ENCODE measurements at regions not wholly inside any gene's neighbourhood (a gene's known extent, or its start where the extent isn't known, plus 50 kb on each side); places are given as distances from the start of the nearest gene placed in this dataset.

- Histone ChIP-seq H3K27me3 (ENCODE audit: control insufficient read depth, insufficient read depth, low read length) (no peaks in the 10 kb centered on the region), H3K4me1 (ENCODE audit: control insufficient read depth, insufficient read depth, low read length) (no peaks in the 10 kb centered on the region), H3K36me3 (ENCODE audit: control insufficient read depth, insufficient read depth, low read length) (no peaks in the 10 kb centered on the region), H3K4me3 (ENCODE audit: low read length) (no peak overlapping the region), H3K9ac (ENCODE audit: low read length) (no peak overlapping the region), H3K27ac (ENCODE audit: low read depth, low read length) (no peak overlapping the region)
These were observed 117.1 kb upstream of the PARD3 start for GRCh38 chr10:34932235-34932634.

- no peaks in the 10 kb centered on the region for H3K4me1 ChIP-seq (ENCODE audit: control insufficient read depth, insufficient read depth, low read length)
- no peak overlapping the region for H3K9ac ChIP-seq (ENCODE audit: low read length)
- H3K27me3 ChIP-seq (ENCODE audit: control insufficient read depth, insufficient read depth, low read length): no peaks in the 10 kb centered on the region
- H3K4me3 ChIP-seq (ENCODE audit: low read length): no peak overlapping the region
- H3K36me3 ChIP-seq (ENCODE audit: control insufficient read depth, insufficient read depth, low read length): no peaks in the 10 kb centered on the region
- no peak overlapping the region for H3K27ac ChIP-seq (ENCODE audit: low read depth, low read length)
These were observed 116.1 kb upstream of the PARD3 start for GRCh38 chr10:34931216-34931615.

GRCh38 chr10:34922138-34922537, 107.0 kb upstream of the PARD3 start:
- Histone ChIP-seq H3K27ac (ENCODE audit: low read depth, low read length) (no peak overlapping the region), H3K36me3 (ENCODE audit: control insufficient read depth, insufficient read depth, low read length) (no peaks in the 10 kb centered on the region), H3K27me3 (ENCODE audit: control insufficient read depth, insufficient read depth, low read length) (no peaks in the 10 kb centered on the region), H3K4me3 (ENCODE audit: low read length) (no peak overlapping the region), H3K9ac (ENCODE audit: low read length) (no peak overlapping the region), H3K4me1 (ENCODE audit: control insufficient read depth, insufficient read depth, low read length) (no peaks in the 10 kb centered on the region)

- H3K27me3 ChIP-seq (ENCODE audit: control insufficient read depth, insufficient read depth, low read length): no peaks in the 10 kb centered on the region
- H3K9ac ChIP-seq (ENCODE audit: low read length): no peak overlapping the region
- H3K4me1 ChIP-seq (ENCODE audit: control insufficient read depth, insufficient read depth, low read length): no peaks in the 10 kb centered on the region
- H3K4me3 ChIP-seq (ENCODE audit: low read length): no peak overlapping the region
- H3K36me3 ChIP-seq (ENCODE audit: control insufficient read depth, insufficient read depth, low read length): no peaks in the 10 kb centered on the region
- H3K27ac ChIP-seq (ENCODE audit: low read depth, low read length): no peak overlapping the region
These were observed 105.5 kb upstream of the PARD3 start for GRCh38 chr10:34920578-34920977.

- Histone ChIP-seq H3K27ac (ENCODE audit: low read depth, low read length) (no peak overlapping the region), H3K4me1 (ENCODE audit: control insufficient read depth, insufficient read depth, low read length) (no peaks in the 10 kb centered on the region), H3K27me3 (ENCODE audit: control insufficient read depth, insufficient read depth, low read length) (no peaks in the 10 kb centered on the region), H3K9ac (ENCODE audit: low read length) (no peak overlapping the region), H3K4me3 (ENCODE audit: low read length) (no peak overlapping the region), H3K36me3 (ENCODE audit: control insufficient read depth, insufficient read depth, low read length) (no peaks in the 10 kb centered on the region)
These were observed 103.8 kb upstream of the PARD3 start for GRCh38 chr10:34918776-34919315.

GRCh38 chr10:34918060-34918775, 103.1 kb upstream of the PARD3 start:
- Histone ChIP-seq H3K4me1 (ENCODE audit: control insufficient read depth, insufficient read depth, low read length) (no peaks in the 10 kb centered on the region), H3K4me3 (ENCODE audit: low read length) (no peak overlapping the region), H3K27me3 (ENCODE audit: control insufficient read depth, insufficient read depth, low read length) (no peaks in the 10 kb centered on the region)

GRCh38 chr10:34916314-34916713, 101.2 kb upstream of the PARD3 start:
- Histone ChIP-seq H3K36me3 (ENCODE audit: control insufficient read depth, insufficient read depth, low read length) (no peaks in the 10 kb centered on the region), H3K4me3 (ENCODE audit: low read length) (no peak overlapping the region), H3K27me3 (ENCODE audit: control insufficient read depth, insufficient read depth, low read length) (no peaks in the 10 kb centered on the region), H3K4me1 (ENCODE audit: control insufficient read depth, insufficient read depth, low read length) (no peaks in the 10 kb centered on the region), H3K9ac (ENCODE audit: low read length) (no peak overlapping the region), H3K27ac (ENCODE audit: low read depth, low read length) (no peak overlapping the region)

More at GRCh38 chr10:34918060-34918775, 103.1 kb upstream of the PARD3 start:
- Histone ChIP-seq H3K36me3 (ENCODE audit: control insufficient read depth, insufficient read depth, low read length) (no peaks in the 10 kb centered on the region), H3K27ac (ENCODE audit: low read depth, low read length) (no peak overlapping the region), H3K9ac (ENCODE audit: low read length) (no peak overlapping the region)

- Histone ChIP-seq H3K36me3 (ENCODE audit: control insufficient read depth, insufficient read depth, low read length) (no peaks in the 10 kb centered on the region), H3K27ac (ENCODE audit: low read depth, low read length) (no peak overlapping the region), H3K4me3 (ENCODE audit: low read length) (no peak overlapping the region), H3K27me3 (ENCODE audit: control insufficient read depth, insufficient read depth, low read length) (no peaks in the 10 kb centered on the region), H3K9ac (ENCODE audit: low read length) (no peak overlapping the region), H3K4me1 (ENCODE audit: control insufficient read depth, insufficient read depth, low read length) (no peaks in the 10 kb centered on the region)
These were observed 97.7 kb upstream of the PARD3 start for GRCh38 chr10:34912771-34913170.

GRCh38 chr10:34911661-34912205, 96.6 kb upstream of the PARD3 start:
- no peaks in the 10 kb centered on the region for H3K27me3 ChIP-seq (ENCODE audit: control insufficient read depth, insufficient read depth, low read length)
- no peak overlapping the region for H3K4me3 ChIP-seq (ENCODE audit: low read length)
- no peak overlapping the region for H3K9ac ChIP-seq (ENCODE audit: low read length)
- no peaks in the 10 kb centered on the region for H3K4me1 ChIP-seq (ENCODE audit: control insufficient read depth, insufficient read depth, low read length)
- no peaks in the 10 kb centered on the region for H3K36me3 ChIP-seq (ENCODE audit: control insufficient read depth, insufficient read depth, low read length)
- H3K27ac ChIP-seq (ENCODE audit: low read depth, low read length): no peak overlapping the region

- Histone ChIP-seq H3K36me3 (ENCODE audit: control insufficient read depth, insufficient read depth, low read length) (no peaks in the 10 kb centered on the region), H3K4me3 (ENCODE audit: low read length) (no peak overlapping the region), H3K9ac (ENCODE audit: low read length) (no peak overlapping the region), H3K27ac (ENCODE audit: low read depth, low read length) (no peak overlapping the region), H3K27me3 (ENCODE audit: control insufficient read depth, insufficient read depth, low read length) (no peaks in the 10 kb centered on the region), H3K4me1 (ENCODE audit: control insufficient read depth, insufficient read depth, low read length) (no peaks in the 10 kb centered on the region)
These were observed 93.4 kb upstream of the PARD3 start for GRCh38 chr10:34908481-34908880.

- Histone ChIP-seq H3K4me1 (ENCODE audit: control insufficient read depth, insufficient read depth, low read length) (no peaks in the 10 kb centered on the region), H3K36me3 (ENCODE audit: control insufficient read depth, insufficient read depth, low read length) (no peaks in the 10 kb centered on the region), H3K27ac (ENCODE audit: low read depth, low read length) (no peak overlapping the region), H3K27me3 (ENCODE audit: control insufficient read depth, insufficient read depth, low read length) (no peaks in the 10 kb centered on the region), H3K4me3 (ENCODE audit: low read length) (no peak overlapping the region), H3K9ac (ENCODE audit: low read length) (no peak overlapping the region)
These were observed 92.8 kb upstream of the PARD3 start for GRCh38 chr10:34907743-34908430.

GRCh38 chr10:34906067-34906965, 91.2 kb upstream of the PARD3 start:
- Histone ChIP-seq H3K27ac (ENCODE audit: low read depth, low read length) (no peak overlapping the region), H3K36me3 (ENCODE audit: control insufficient read depth, insufficient read depth, low read length) (no peaks in the 10 kb centered on the region), H3K9ac (ENCODE audit: low read length) (no peak overlapping the region), H3K4me1 (ENCODE audit: control insufficient read depth, insufficient read depth, low read length) (no peaks in the 10 kb centered on the region), H3K27me3 (ENCODE audit: control insufficient read depth, insufficient read depth, low read length) (no peaks in the 10 kb centered on the region), H3K4me3 (ENCODE audit: low read length) (no peak overlapping the region)

Measured in rectal smooth muscle tissue (tissue), 1 donor.